Esophagus muscularis mucosa (tissue), 3 donors: ENCODE measurements at regions not wholly inside any gene's neighbourhood (a gene's known extent, or its start where the extent isn't known, plus 50 kb on each side); places are given as distances from the start of the nearest gene placed in this dataset.

ENCODE experiments used
- CTCF ChIP-seq, 3 experiments: fragments of 200-600 bp in 2 of 3; fragments of 450-650 bp in 1 of 3; sonication (generic) in 2 of 3; IDR thresholded peaks; one replicate each; pipeline ENCODE4 v1.5.1; 2017 to 2019; ENCODE audit warnings: antibody characterized with exemption in 3 of 3, mild to moderate bottlenecking in 2 of 3, moderate library complexity in 1 of 3
- POLR2A ChIP-seq: fragments of 450-650 bp; IDR thresholded peaks from one replicate; pipeline ENCODE4 v1.6.1; 2017; ENCODE audit warnings: antibody characterized with exemption, moderate library complexity, mild to moderate bottlenecking, low read depth

GRCh38 chr5:61626639-61627282 is 294.7 kb downstream of the ZSWIM6 start:
- TF ChIP-seq CTCF (IDR thresholded peaks at IDR 0.05) (no peak), POLR2A (no peak)
